T-helper 1 cell treated with Interleukin-12 subunit alpha and Interleukin-12 subunit beta and Interleukin-4 antibody, amounts not matched to agents 30 μg/mL and 1 μg/mL, for 36 hours (primary cell): ENCODE measurements at regions not wholly inside any gene's neighbourhood (a gene's known extent, or its start where the extent isn't known, plus 50 kb on each side); places are given as distances from the start of the nearest gene placed in this dataset.

Experiments
- H3K27ac Mint-ChIP-seq: one replicate; pipeline ENCODE4 v1.8.0; 2021; ENCODE audit warnings: mild to moderate bottlenecking, mixed read lengths
- H3K27me3 Mint-ChIP-seq: one replicate; pipeline ENCODE4 v1.8.0; 2021; ENCODE audit warnings: low read depth, mixed read lengths
- H3K36me3 Mint-ChIP-seq: one replicate; pipeline ENCODE4 v1.8.0; 2021; ENCODE audit warnings: low read depth, mixed read lengths
- H3K4me1 Mint-ChIP-seq: one replicate; pipeline ENCODE4 v1.8.0; 2021; ENCODE audit warnings: low read depth, mixed read lengths
- H3K4me3 Mint-ChIP-seq: one replicate; pipeline ENCODE4 v1.8.0; 2021; ENCODE audit warnings: mild to moderate bottlenecking, moderate library complexity, mixed read lengths
- H3K9me3 Mint-ChIP-seq: one replicate; pipeline ENCODE4 v1.8.0; 2021; ENCODE audit warnings: mixed read lengths

DNA sequence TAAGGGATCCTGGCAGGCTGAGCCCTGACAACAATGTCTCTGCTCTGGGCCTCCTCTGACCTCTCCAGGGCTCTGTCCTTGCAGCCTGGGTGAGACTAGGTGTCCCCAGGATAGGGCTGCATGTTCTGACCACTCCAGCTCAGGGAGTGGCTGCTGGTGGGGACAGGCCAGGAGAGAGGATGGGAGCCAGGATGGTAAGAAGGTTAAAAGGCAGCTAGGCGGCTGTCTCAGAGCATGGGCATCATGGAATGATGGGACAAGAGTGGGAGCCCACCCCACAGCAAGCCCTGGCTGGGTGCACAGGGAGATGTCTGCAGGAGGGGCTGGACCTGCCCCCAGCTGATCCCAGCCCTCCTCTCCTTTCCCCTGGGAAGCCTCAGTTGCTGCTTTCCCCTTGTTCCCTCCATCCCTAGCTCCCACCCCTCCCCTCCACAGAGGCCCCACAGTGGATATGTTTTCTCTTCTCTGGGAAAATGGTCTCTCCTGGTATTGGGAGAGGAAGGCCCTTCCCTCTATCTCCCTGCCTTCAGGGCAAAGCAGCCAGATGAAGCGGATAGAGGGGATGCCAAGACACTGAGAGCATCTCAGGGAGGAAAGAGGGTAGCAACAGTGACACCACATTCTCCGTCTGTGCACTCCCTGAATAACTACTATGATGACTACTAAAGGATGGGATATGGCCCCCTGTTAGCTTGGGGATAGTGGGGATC is 334.3 kb downstream of the DYSF start:
- Mint-ChIP-seq H3K4me3 (no peak overlapping the region), H3K36me3 (no peaks in the 10 kb centered on the region), H3K9me3 (no peaks in the 10 kb centered on the region), H3K27ac (no peak overlapping the region), H3K4me1 (no peaks in the 10 kb centered on the region), H3K27me3 (no peaks in the 10 kb centered on the region)

DNA sequence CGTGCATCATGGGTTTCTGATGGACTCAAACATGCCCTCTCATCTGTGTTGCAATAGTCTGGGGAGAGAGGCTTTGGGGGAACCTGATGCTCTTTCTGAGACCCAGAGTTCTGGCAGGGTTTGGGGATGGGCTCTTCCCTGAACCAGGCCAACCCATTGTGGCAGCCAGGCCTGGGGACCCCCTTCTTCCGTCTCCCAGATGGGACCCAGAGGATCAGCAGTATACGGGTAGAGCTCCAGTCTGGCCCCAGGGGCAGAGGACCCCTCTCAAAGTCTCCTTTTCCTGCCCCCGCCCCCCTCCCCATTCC is 333.7 kb downstream of the DYSF start:
- Mint-ChIP-seq H3K9me3 (no peaks in the 10 kb centered on the region), H3K36me3 (no peaks in the 10 kb centered on the region), H3K4me1 (no peaks in the 10 kb centered on the region), H3K27ac (no peak overlapping the region), H3K4me3 (no peak overlapping the region), H3K27me3 (no peaks in the 10 kb centered on the region)

- no peaks in the 10 kb centered on the region for H3K9me3 Mint-ChIP-seq
- no peaks in the 10 kb centered on the region for H3K36me3 Mint-ChIP-seq
- H3K27ac Mint-ChIP-seq = no peak overlapping the region
- H3K27me3 Mint-ChIP-seq = no peaks in the 10 kb centered on the region
- no peaks in the 10 kb centered on the region for H3K4me1 Mint-ChIP-seq
- no peak overlapping the region for H3K4me3 Mint-ChIP-seq
Measured at GRCh38 chr2:71786291-71787107, 333.1 kb downstream of the DYSF start.

DNA sequence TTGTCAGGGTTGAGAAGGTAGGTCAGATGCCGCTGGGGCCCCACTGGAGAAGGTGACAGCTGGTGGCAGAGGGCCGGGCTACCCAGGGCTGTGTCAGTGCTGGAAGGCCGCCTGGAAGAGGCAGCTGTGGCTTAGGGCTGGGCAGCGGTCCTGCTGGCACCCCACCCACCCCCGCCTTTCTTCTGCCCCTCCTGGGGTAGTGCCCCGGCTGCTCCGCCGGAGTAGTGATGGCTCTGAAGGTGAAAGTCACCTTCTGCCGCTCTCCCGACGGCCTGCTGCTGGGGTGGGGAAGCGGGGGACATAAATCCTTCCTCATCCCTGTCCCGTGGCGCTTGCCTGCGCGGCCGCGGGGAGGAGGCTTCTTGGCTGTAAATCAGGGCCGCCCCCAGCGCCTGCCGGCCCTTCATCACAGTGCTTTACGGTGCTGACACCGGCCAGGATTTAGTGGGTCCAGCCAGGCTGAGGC is 332.2 kb downstream of the DYSF start:
- Mint-ChIP-seq H3K36me3 (no peaks in the 10 kb centered on the region), H3K27me3 (no peaks in the 10 kb centered on the region), H3K9me3 (no peaks in the 10 kb centered on the region), H3K27ac (no peak overlapping the region), H3K4me1 (no peaks in the 10 kb centered on the region), H3K4me3 (no peak overlapping the region)

DNA sequence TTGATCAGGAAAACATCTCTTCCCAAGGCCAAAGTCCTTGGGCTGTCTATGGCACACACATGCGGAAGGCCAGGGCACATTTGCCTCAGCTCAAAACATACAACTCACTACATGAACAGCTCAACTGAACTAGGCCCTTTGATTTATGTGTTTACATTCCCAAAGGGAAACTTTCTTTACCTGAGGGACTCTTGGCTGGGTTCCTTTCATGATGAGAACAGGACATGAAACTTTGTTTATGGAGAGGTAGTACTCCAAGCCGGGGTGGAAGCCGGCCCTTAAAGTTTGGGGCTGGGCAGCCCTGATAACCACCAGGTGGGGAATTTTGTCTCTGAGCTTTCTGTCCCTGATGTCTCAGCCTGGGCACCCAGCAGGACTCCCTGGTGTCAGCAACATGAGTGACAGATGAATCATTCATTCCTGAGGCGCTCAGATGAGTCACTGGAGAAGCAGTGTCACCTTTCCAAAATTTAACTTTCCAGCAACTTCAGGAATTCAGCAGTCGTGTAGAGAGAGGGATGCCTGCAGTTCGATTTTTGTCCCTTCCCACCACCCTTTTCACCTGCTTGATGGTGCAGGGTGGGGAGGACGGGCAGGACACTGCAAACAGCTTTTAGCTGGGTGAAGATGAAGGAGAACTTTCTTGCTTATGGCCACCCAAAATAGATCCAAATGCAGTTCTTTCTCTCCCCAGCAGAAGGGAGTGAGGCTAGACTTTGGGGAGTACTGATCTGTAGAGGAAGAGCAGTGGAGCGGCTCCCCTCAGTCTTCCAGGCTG is 331.6 kb downstream of the DYSF start:
- Mint-ChIP-seq H3K4me3 (no peak overlapping the region), H3K36me3 (no peaks in the 10 kb centered on the region), H3K4me1 (no peaks in the 10 kb centered on the region), H3K27ac (no peak overlapping the region), H3K9me3 (no peaks in the 10 kb centered on the region), H3K27me3 (no peaks in the 10 kb centered on the region)

DNA sequence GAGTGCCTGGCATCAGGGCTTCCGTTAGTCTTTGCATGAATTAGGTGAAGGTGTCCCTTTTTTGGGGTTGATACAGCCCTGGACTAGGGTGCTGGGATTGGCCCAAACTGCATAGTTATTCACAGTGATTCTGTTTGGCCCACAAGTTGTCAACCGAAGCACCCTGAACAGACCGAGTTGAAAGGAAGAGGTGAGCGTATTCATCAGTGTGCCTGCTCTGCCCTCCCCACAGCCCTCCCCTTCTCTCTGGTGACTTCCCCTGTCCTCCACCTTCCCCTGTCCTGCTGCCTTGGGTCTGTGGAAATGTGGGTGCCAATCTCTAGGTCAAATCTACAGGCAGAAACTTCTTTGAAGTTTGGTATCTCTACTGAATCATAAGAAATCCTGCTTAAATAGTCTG is 330.5 kb downstream of the DYSF start:
- no peaks in the 10 kb centered on the region for H3K36me3 Mint-ChIP-seq

GRCh38 chr2:71783215-71783614 is 329.9 kb downstream of the DYSF start:
- Mint-ChIP-seq H3K9me3 (no peaks in the 10 kb centered on the region), H3K27ac (no peak overlapping the region), H3K36me3 (no peaks in the 10 kb centered on the region), H3K4me3 (no peak overlapping the region), H3K27me3 (no peaks in the 10 kb centered on the region), H3K4me1 (no peaks in the 10 kb centered on the region)

More for the DNA sequence above, 330.5 kb downstream of the DYSF start:
- no peak overlapping the region for H3K4me3 Mint-ChIP-seq
- no peaks in the 10 kb centered on the region for H3K27me3 Mint-ChIP-seq
- H3K9me3 Mint-ChIP-seq = no peaks in the 10 kb centered on the region
- H3K4me1 Mint-ChIP-seq = no peaks in the 10 kb centered on the region
- no peak overlapping the region for H3K27ac Mint-ChIP-seq

DNA sequence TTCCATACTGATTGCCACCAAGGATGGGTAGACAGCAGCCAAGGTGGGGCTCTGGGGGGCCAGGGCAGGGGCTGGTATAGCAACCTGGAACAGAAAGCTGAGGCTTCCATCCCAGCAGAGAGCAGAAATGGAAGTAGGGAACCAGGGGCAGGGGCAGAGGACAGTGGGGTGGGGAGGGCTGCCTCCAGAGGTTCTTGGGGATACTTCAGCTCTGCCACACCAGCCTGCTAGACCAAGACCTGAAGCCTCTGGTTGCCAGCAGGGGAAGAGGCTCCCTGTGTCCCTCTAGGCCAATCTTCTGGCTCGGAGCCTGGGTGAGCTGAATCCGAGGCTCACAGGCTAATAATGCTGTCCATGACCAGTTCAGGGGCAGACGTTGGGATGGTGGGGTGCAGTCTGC is 329.0 kb downstream of the DYSF start:
- H3K4me3 Mint-ChIP-seq = no peak overlapping the region

GRCh38 chr2:71781695-71782228 is 328.4 kb downstream of the DYSF start:
- H3K27ac Mint-ChIP-seq = no peak overlapping the region
- H3K27me3 Mint-ChIP-seq = no peaks in the 10 kb centered on the region
- no peaks in the 10 kb centered on the region for H3K4me1 Mint-ChIP-seq
- H3K9me3 Mint-ChIP-seq = no peaks in the 10 kb centered on the region
- no peaks in the 10 kb centered on the region for H3K36me3 Mint-ChIP-seq
- H3K4me3 Mint-ChIP-seq = no peak overlapping the region

More for the DNA sequence above, 329.0 kb downstream of the DYSF start:
- no peaks in the 10 kb centered on the region for H3K4me1 Mint-ChIP-seq
- H3K27me3 Mint-ChIP-seq = no peaks in the 10 kb centered on the region
- no peaks in the 10 kb centered on the region for H3K36me3 Mint-ChIP-seq
- H3K9me3 Mint-ChIP-seq = no peaks in the 10 kb centered on the region
- no peak overlapping the region for H3K27ac Mint-ChIP-seq

DNA sequence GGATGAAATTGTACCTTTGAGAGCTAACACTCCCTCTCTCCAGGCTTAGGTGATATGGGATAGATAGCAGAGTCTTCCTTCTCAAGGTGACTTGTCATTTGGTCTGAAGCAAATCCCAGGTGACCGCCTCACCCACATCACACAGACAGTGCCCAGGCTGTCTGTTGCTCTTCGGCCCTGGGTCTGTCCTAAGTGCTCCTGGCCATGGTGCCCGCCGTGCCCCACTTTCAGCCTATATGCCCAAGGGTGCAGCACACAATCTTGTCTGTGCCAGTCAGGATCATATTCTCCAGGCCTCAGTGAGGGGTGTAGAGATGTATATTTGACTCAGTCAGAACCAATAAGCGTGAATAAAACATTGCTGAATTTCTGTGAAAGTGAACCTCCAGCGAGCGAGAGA is 326.8 kb downstream of the DYSF start:
- no peaks in the 10 kb centered on the region for H3K36me3 Mint-ChIP-seq
- H3K27ac Mint-ChIP-seq = no peak overlapping the region
- H3K9me3 Mint-ChIP-seq = no peaks in the 10 kb centered on the region
- H3K4me1 Mint-ChIP-seq = no peaks in the 10 kb centered on the region
- H3K27me3 Mint-ChIP-seq = no peaks in the 10 kb centered on the region
- no peak overlapping the region for H3K4me3 Mint-ChIP-seq

- no peaks in the 10 kb centered on the region for H3K4me1 Mint-ChIP-seq
- H3K27ac Mint-ChIP-seq = no peak overlapping the region
- H3K9me3 Mint-ChIP-seq = no peaks in the 10 kb centered on the region
- H3K27me3 Mint-ChIP-seq = no peaks in the 10 kb centered on the region
- no peaks in the 10 kb centered on the region for H3K36me3 Mint-ChIP-seq
- no peak overlapping the region for H3K4me3 Mint-ChIP-seq
Measured at GRCh38 chr2:71779774-71780105, 326.4 kb downstream of the DYSF start.

GRCh38 chr2:71778936-71779773 is 325.8 kb downstream of the DYSF start:
- Mint-ChIP-seq H3K36me3 (no peaks in the 10 kb centered on the region), H3K27ac (no peak overlapping the region), H3K4me3 (no peak overlapping the region), H3K27me3 (no peaks in the 10 kb centered on the region), H3K4me1 (no peaks in the 10 kb centered on the region), H3K9me3 (no peaks in the 10 kb centered on the region)

DNA sequence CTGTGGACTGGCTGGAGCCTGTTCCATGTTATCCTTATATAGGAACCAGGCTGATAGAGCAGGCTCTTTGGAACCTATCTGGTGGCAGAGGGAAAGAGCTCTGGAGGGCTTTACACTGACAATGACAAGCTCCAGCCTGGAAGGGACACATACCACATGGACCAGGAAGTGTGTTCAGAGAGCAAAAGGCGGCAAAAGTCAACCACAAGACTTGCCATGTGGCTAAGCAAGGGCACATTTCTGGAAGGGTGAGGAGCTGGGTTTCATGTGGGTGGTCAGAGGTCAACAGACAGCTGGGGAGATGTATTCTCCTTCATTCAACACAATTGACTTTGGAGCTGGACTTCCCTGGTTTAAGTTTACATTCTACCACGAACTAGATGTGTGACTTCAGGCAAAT is 325.2 kb downstream of the DYSF start:
- no peak overlapping the region for H3K4me3 Mint-ChIP-seq
- H3K9me3 Mint-ChIP-seq = no peaks in the 10 kb centered on the region
- no peak overlapping the region for H3K27ac Mint-ChIP-seq
- no peaks in the 10 kb centered on the region for H3K27me3 Mint-ChIP-seq
- no peaks in the 10 kb centered on the region for H3K4me1 Mint-ChIP-seq
- H3K36me3 Mint-ChIP-seq = no peaks in the 10 kb centered on the region

GRCh38 chr2:71777946-71778345 is 324.6 kb downstream of the DYSF start:
- Mint-ChIP-seq H3K9me3 (no peaks in the 10 kb centered on the region), H3K4me1 (no peaks in the 10 kb centered on the region), H3K36me3 (no peaks in the 10 kb centered on the region), H3K27me3 (no peaks in the 10 kb centered on the region), H3K27ac (no peak overlapping the region), H3K4me3 (no peak overlapping the region)
